ENCODE measurements at regions not wholly inside any gene's neighbourhood (a gene's known extent, or its start where the extent isn't known, plus 50 kb on each side); places are given as distances from the start of the nearest gene placed in this dataset.

- H3K4me1 ChIP-seq, result no peaks in the 10 kb centered on the region
- H3K36me3 ChIP-seq, result no peaks in the 10 kb centered on the region
- TF ChIP-seq POLR2AphosphoS5 (IDR thresholded peaks at IDR 0.05) (no peak), POLR2A (IDR thresholded peaks at IDR 0.05) (no peak), CTCF (IDR thresholded peaks at IDR 0.05) (no peak), EP300 (IDR thresholded peaks at IDR 0.05) (no peak)
- H3K27me3 ChIP-seq, result no peaks in the 10 kb centered on the region
- no peak overlapping the region for H3K4me3 ChIP-seq
- peaks cover 0 to 3% (median 0%) of the 10 kb centered on the region in 4 donors for H3K9me3 ChIP-seq
- H3K27ac ChIP-seq, result no peak overlapping the region
- ATAC-seq (ENCODE audit: low FRiP score in 2 of 2) (no peak), DNase-seq (no peak)
- WGBS, 2 donors, result 84 to 88% methylated on average over 9 of the region's 9 CpGs
Observed at GRCh38 chr5:2126512-2126911, 243.8 kb upstream of the IRX4 start.

GRCh38 chr5:2125901-2126265 is 243.2 kb upstream of the IRX4 start:
- H3K4me1 ChIP-seq, result no peaks in the 10 kb centered on the region
- H3K9me3 ChIP-seq, result peaks cover 0 to 3% (median 0%) of the 10 kb centered on the region in 4 donors
- H3K36me3 ChIP-seq, result no peaks in the 10 kb centered on the region
- no peak overlapping the region for H3K27ac ChIP-seq
- DNase-seq, result no peak
- peak in 1 of 2 donors; percentile 58 for ATAC-seq (ENCODE audit: low FRiP score in 2 of 2)
- 73 to 77% methylated on average over 7 of the region's 7 CpGs for WGBS, 2 donors
- no peaks in the 10 kb centered on the region for H3K27me3 ChIP-seq
- H3K4me3 ChIP-seq, result no peak overlapping the region
- no peak for TF ChIP-seq POLR2AphosphoS5 (IDR thresholded peaks at IDR 0.05)
- no peak for TF ChIP-seq EP300 (IDR thresholded peaks at IDR 0.05)
- TF ChIP-seq CTCF (IDR thresholded peaks at IDR 0.05), result no peak
- no peak for TF ChIP-seq POLR2A (IDR thresholded peaks at IDR 0.05)

GRCh38 chr5:2125171-2125900 is 242.6 kb upstream of the IRX4 start:
- ATAC-seq (ENCODE audit: low FRiP score in 2 of 2) (peak in 1 of 2 donors; percentile 13), DNase-seq (no peak)
- no peak overlapping the region for H3K4me3 ChIP-seq
- no peaks in the 10 kb centered on the region for H3K27me3 ChIP-seq
- H3K27ac ChIP-seq, result no peak overlapping the region
- H3K4me1 ChIP-seq, result no peaks in the 10 kb centered on the region
- TF ChIP-seq POLR2A (IDR thresholded peaks at IDR 0.05), result no peak
- no peak for TF ChIP-seq POLR2AphosphoS5 (IDR thresholded peaks at IDR 0.05)
- TF ChIP-seq CTCF (IDR thresholded peaks at IDR 0.05), result no peak
- no peak for TF ChIP-seq EP300 (IDR thresholded peaks at IDR 0.05)
- WGBS, 2 donors, result 52 to 53% methylated on average over 8 of the region's 8 CpGs
- peaks cover 0 to 3% (median 0%) of the 10 kb centered on the region in 4 donors for H3K9me3 ChIP-seq
- H3K36me3 ChIP-seq, result no peaks in the 10 kb centered on the region

- no peaks in the 10 kb centered on the region for H3K27me3 ChIP-seq
- 85 to 87% methylated on average over 14 of the region's 14 CpGs for WGBS, 2 donors
- TF ChIP-seq POLR2A (IDR thresholded peaks at IDR 0.05) (no peak), EP300 (IDR thresholded peaks at IDR 0.05) (no peak), POLR2AphosphoS5 (IDR thresholded peaks at IDR 0.05) (no peak), CTCF (IDR thresholded peaks at IDR 0.05) (no peak)
- no peak overlapping the region for H3K27ac ChIP-seq
- peaks cover 0 to 3% (median 0%) of the 10 kb centered on the region in 4 donors for H3K9me3 ChIP-seq
- no peaks in the 10 kb centered on the region for H3K36me3 ChIP-seq
- no peak overlapping the region for H3K4me3 ChIP-seq
- peak in 1 of 2 donors; percentile 21 for ATAC-seq (ENCODE audit: low FRiP score in 2 of 2)
- DNase-seq, result no peak
- H3K4me1 ChIP-seq, result no peaks in the 10 kb centered on the region
Observed at GRCh38 chr5:2124434-2125170, 241.9 kb upstream of the IRX4 start.
